C4-2B (cell line): ENCODE measurements at regions not wholly inside any gene's neighbourhood (a gene's known extent, or its start where the extent isn't known, plus 50 kb on each side); places are given as distances from the start of the nearest gene placed in this dataset.

ENCODE experiments used
- H3K27ac ChIP-seq: fragments of 450-650 bp; 2 replicates; pipeline ENCODE4 v1.5.1; 2017
- ZFX ChIP-seq: fragments of 450-650 bp; IDR thresholded peaks from 2 replicates; pipeline ENCODE4 v1.6.1; 2017
- TF ChIP-seq, protein P1 (sequence below): fragments of 450-650 bp; conservative IDR thresholded peaks from 2 replicates; pipeline ENCODE4 v1.5.1; 2017; ENCODE audit warnings: mild to moderate bottlenecking

DNA sequence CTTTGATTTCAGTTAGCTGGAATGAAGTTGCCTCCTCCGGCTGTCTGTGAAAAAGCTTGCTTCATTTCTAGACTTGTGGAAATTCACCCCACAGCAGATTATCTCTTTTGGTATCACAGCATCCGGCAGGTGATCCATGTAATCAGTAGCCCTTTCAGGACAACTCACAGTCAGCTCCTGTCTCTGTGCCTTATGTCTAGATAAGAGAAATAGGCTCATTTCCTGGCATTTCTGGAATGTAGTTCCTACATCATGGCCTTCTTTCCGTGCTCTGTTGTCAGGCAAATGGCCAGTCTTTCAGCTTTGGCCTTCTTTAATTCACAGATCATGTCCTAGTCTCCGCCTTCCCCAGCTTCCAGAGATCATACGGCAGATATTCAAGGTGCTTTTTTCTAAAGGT is 455.4 kb downstream of the NUP35 start:
- TF ChIP-seq, protein P1, sequence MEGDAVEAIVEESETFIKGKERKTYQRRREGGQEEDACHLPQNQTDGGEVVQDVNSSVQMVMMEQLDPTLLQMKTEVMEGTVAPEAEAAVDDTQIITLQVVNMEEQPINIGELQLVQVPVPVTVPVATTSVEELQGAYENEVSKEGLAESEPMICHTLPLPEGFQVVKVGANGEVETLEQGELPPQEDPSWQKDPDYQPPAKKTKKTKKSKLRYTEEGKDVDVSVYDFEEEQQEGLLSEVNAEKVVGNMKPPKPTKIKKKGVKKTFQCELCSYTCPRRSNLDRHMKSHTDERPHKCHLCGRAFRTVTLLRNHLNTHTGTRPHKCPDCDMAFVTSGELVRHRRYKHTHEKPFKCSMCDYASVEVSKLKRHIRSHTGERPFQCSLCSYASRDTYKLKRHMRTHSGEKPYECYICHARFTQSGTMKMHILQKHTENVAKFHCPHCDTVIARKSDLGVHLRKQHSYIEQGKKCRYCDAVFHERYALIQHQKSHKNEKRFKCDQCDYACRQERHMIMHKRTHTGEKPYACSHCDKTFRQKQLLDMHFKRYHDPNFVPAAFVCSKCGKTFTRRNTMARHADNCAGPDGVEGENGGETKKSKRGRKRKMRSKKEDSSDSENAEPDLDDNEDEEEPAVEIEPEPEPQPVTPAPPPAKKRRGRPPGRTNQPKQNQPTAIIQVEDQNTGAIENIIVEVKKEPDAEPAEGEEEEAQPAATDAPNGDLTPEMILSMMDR, result no peak
- no peak for TF ChIP-seq ZFX
- H3K27ac ChIP-seq, result no peak overlapping the region

DNA sequence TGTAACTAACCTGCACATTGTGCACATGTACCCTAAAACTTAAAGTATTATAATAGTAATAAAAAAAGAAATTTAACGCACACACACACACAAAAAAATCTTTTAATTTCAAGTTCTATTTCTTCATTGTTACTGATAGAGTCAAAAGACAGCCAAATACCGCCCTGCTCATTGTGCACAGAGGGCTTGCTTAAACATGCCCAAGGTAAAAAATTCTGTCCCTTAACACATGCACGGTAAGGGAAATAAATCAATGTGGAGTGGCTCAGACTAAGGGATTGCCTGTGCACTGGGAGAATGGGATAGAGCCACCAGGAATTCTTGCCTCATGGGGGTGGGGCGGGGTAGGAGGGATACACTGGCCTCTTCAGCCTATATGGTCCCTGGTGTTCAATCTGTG is 468.0 kb downstream of the NUP35 start:
- H3K27ac ChIP-seq, result no peak overlapping the region
- no peak for TF ChIP-seq ZFX
- TF ChIP-seq, protein P1, result no peak

DNA sequence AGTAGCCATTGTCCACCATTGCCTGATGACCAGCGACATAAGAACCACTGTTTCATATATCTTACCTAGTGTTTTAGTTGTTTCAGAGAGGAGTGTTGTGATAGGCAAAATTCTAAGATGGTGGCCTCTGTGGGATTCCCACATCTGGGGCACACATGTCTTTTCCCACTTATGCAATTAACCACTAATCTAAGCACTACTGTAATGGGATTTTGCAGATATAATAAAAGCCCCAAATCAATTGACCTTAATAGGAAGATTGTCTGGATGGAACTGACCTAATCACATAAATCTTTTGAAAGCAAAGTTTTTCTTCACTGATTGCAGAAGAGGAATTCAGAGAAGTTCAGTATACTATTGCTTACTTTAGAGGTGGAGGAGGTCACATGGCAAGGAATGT is 469.9 kb downstream of the NUP35 start:
- TF ChIP-seq, protein P1, result no peak
- TF ChIP-seq ZFX, result no peak
- H3K27ac ChIP-seq, result no peak overlapping the region

DNA sequence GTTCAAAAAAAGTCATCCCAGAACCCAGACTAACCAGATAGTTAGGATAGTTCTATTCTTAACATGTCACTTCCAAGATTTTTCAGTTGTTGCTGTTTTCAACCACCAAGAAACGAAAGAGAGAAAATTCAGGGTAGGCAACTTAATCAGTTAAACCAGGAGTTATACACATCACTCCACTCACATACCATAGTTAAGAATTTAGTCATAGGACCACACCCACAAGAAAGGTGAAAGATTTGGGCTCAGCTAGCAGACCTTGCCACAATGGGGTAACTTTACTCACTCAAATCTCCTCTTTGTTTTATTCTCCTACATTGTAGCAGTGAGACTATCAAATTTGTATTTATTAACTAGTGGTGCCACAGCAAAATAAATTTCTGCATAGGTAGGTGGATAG is 473.6 kb downstream of the NUP35 start:
- no peak overlapping the region for H3K27ac ChIP-seq

DNA sequence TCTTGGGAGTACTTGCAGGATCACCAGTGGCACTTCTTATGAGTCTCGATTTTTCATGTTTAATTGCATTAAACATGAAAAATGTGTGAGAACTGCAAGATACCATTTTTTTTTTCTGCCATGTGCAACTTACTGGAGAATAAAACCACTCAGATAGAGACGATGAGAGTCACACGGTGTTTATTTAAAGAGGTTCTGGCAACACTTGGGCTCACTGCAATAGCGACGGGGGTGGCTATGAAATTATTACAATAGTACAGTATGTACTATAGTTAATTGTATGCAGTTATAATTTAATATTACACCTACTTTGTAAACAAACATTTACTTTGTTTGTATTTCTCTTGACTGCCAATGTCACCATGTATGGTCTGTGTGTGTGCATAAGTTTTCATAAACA is 479.8 kb downstream of the NUP35 start:
- TF ChIP-seq ZFX, result no peak
- TF ChIP-seq, protein P1, result no peak
- H3K27ac ChIP-seq, result no peak overlapping the region

More for the DNA sequence above, 473.6 kb downstream of the NUP35 start:
- no peak for TF ChIP-seq ZFX
- TF ChIP-seq, protein P1, result no peak

DNA sequence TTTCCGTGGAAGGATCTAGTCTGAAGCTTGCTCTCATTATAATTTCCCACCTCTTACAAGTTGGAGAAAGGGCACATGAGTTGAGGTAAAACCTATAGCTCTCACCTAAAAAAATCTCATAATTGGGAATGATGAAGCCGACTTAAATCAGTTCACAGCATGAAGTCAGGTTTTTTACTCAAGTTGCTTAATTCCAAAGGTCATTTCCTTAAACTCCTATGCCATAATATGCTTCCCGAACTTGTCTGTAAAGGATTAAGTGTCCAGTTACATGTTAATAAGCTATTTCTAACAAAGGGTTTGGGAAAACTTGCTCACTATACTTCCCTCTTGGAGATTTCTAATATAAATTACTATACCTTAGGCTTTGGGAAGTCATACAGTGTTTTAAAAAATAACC is 481.2 kb downstream of the NUP35 start:
- TF ChIP-seq ZFX, result no peak
- TF ChIP-seq, protein P1, result no peak
- no peak overlapping the region for H3K27ac ChIP-seq

DNA sequence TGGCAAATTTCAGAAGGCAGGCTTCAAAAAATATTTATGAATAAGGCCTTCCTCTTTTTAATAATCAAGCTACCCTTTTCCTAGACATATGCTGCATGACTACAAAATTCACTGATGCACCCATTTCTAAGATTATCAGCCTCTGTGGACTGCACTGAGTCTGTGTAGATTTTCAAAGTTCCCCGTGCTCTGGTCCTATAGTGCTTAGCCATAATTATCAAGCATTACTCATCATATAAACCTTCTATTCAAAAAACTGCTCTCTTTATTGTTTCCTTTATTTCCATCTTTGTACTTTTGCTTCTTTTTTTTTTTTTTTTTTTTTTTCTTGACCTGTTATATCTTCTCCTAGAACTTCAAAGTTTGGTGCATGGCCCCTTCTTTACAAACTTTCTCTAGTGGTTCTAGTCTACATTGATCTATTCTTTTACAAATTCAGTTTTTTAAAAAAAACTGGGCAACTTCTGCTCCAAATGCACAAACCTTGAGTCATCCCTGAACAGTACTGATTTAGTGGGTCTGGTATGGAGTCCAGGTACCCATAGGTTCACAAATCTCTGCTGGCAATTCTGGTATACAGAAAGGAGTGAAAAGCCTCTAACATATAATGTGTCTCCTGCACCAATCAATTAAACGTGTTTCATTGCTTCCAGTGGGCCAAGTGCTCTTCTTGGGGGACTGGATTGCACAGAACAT is 481.9 kb downstream of the NUP35 start:
- TF ChIP-seq, protein P1, result no peak
- no peak for TF ChIP-seq ZFX
- H3K27ac ChIP-seq, result no peak overlapping the region
